GM23338 (cell line): ENCODE measurements at regions not wholly inside any gene's neighbourhood (a gene's known extent, or its start where the extent isn't known, plus 50 kb on each side); places are given as distances from the start of the nearest gene placed in this dataset.

Experiments
- ATAC-seq: fragments of 200-7000 bp; cut with Tn5 transposase; 3 replicates; pipeline ENCODE4 v1.9.1; 2020
- DNase-seq: peaks from one replicate; pipeline ENCODE4 v3.0.0-alpha.2; 2015; ENCODE audit warnings: low spot score
- H2AFZ ChIP-seq: fragments of 200-600 bp; sonication (generic); 2 replicates; pipeline ENCODE4 v1.8.0; 2016; ENCODE audit warnings: antibody characterized with exemption, mild to moderate bottlenecking, moderate library complexity
- H3F3A ChIP-seq: fragments of 200-600 bp; sonication (generic); replicated peaks from 2 replicates; pipeline ENCODE4 v1.8.0; 2017; ENCODE audit warnings: antibody characterized with exemption, mixed run types, low read depth
- H3K27ac ChIP-seq: fragments of 200-600 bp; sonication (generic); 2 replicates; pipeline ENCODE4 v1.6.1; 2016; ENCODE audit warnings: low read depth
- H3K27me3 ChIP-seq: fragments of 200-600 bp; sonication (generic); 2 replicates; pipeline ENCODE4 v1.8.0; 2016; ENCODE audit warnings: mild to moderate bottlenecking, mixed run types, moderate library complexity; ENCODE audit not compliant: insufficient read depth
- H3K36me3 ChIP-seq: fragments of 200-600 bp; sonication (generic); 2 replicates; pipeline ENCODE4 v1.8.0; 2016; ENCODE audit warnings: mild to moderate bottlenecking; ENCODE audit not compliant: insufficient read depth
- H3K4me1 ChIP-seq: fragments of 200-600 bp; sonication (generic); 2 replicates; pipeline ENCODE4 v1.8.0; 2016; ENCODE audit warnings: mild to moderate bottlenecking, moderate library complexity; ENCODE audit not compliant: insufficient read depth
- H3K4me2 ChIP-seq: fragments of 200-600 bp; sonication (generic); 2 replicates; pipeline ENCODE4 v1.7.1; 2017; ENCODE audit warnings: mixed run types
- H3K4me3 ChIP-seq: fragments of 200-600 bp; sonication (generic); 2 replicates; pipeline ENCODE4 v1.6.1; 2016; ENCODE audit warnings: mixed run types
- H3K79me2 ChIP-seq: fragments of 200-600 bp; sonication (generic); replicated peaks from 2 replicates; pipeline ENCODE4 v1.8.0; 2017; ENCODE audit warnings: mild to moderate bottlenecking; ENCODE audit not compliant: insufficient read depth
- H3K9me2 ChIP-seq: fragments of 200-600 bp; sonication (generic); 2 replicates; pipeline ENCODE4 v1.8.0; 2017; ENCODE audit not compliant: insufficient read depth
- H4K20me1 ChIP-seq: fragments of 200-600 bp; sonication (generic); replicated peaks from 2 replicates; pipeline ENCODE4 v1.8.0; 2017; ENCODE audit warnings: mild to moderate bottlenecking; ENCODE audit not compliant: insufficient read depth
- H3K27ac Mint-ChIP-seq: 2 replicates; pipeline ENCODE4 v1.8.0; 2020; ENCODE audit warnings: inconsistent platforms, mild to moderate bottlenecking, moderate library complexity, mixed read lengths
- H3K27me3 Mint-ChIP-seq: 3 replicates; pipeline ENCODE4 v1.8.0; 2022; ENCODE audit warnings: low read depth, mild to moderate bottlenecking, moderate library complexity, mixed read lengths, inconsistent platforms; ENCODE audit not compliant: insufficient read depth, poor library complexity
- H3K36me3 Mint-ChIP-seq: 3 replicates; pipeline ENCODE4 v1.8.0; 2021; ENCODE audit warnings: low read depth, mild to moderate bottlenecking, inconsistent platforms, moderate library complexity, mixed read lengths
- H3K4me1 Mint-ChIP-seq: 3 replicates; pipeline ENCODE4 v1.8.0; 2020; ENCODE audit warnings: mild to moderate bottlenecking, inconsistent platforms, mixed read lengths
- H3K4me3 Mint-ChIP-seq: 3 replicates; pipeline ENCODE4 v1.8.0; 2021; ENCODE audit warnings: moderate library complexity, mild to moderate bottlenecking, inconsistent platforms, mixed read lengths
- H3K9me3 Mint-ChIP-seq: 3 replicates; pipeline ENCODE4 v1.8.0; 2020; ENCODE audit warnings: moderate library complexity, mild to moderate bottlenecking, inconsistent platforms, mixed read lengths
- CREB1 ChIP-seq: fragments of 250-450 bp; sonication (Bioruptor Pico); IDR thresholded peaks from 2 replicates; pipeline ENCODE4 v1.5.0; 2020; ENCODE audit warnings: low read depth, mild to moderate bottlenecking, moderate library complexity
- CTCF ChIP-seq, 2 experiments: fragments of 200-600 bp in 1 of 2; sonication (generic) in 1 of 2; conservative IDR thresholded peaks; 2 replicates each; pipeline versions ENCODE4 v1.5.1 to v1.6.1; 2016 to 2017; ENCODE audit warnings: antibody characterized with exemption in 2 of 2, low read depth in 2 of 2, mild to moderate bottlenecking in 2 of 2, moderate library complexity in 1 of 2
- ETS1 ChIP-seq: IDR thresholded peaks from 2 replicates; pipeline ENCODE4 v1.6.1; 2016; ENCODE audit warnings: antibody characterized with exemption
- EZH2 ChIP-seq: fragments of 200-600 bp; sonication (generic); IDR thresholded peaks from one replicate; pipeline ENCODE4 v1.8.0; 2017; ENCODE audit warnings: antibody characterized with exemption, mild to moderate bottlenecking, low read depth; ENCODE audit not compliant: unreplicated experiment
- EZH2phosphoT487 ChIP-seq: fragments of 200-600 bp; sonication (generic); IDR thresholded peaks from one replicate; pipeline ENCODE4 v1.8.1; 2018; ENCODE audit warnings: antibody characterized with exemption; ENCODE audit not compliant: unreplicated experiment
- JUNB ChIP-seq: IDR thresholded peaks from one replicate; pipeline ENCODE4 v1.6.1; 2016; ENCODE audit warnings: antibody characterized with exemption; ENCODE audit not compliant: unreplicated experiment
- NANOG ChIP-seq: IDR thresholded peaks from 2 replicates; pipeline ENCODE4 v1.6.1; 2016; ENCODE audit warnings: antibody characterized with exemption, borderline replicate concordance
- REST ChIP-seq: IDR thresholded peaks from one replicate; pipeline ENCODE4 v1.6.1; 2018; ENCODE audit warnings: antibody characterized with exemption; ENCODE audit not compliant: unreplicated experiment
- ZNF114 ChIP-seq: fragments of 250-450 bp; sonication (Bioruptor Pico); IDR thresholded peaks from 2 replicates; pipeline ENCODE4 v1.5.0; 2020; ENCODE audit warnings: mild to moderate bottlenecking, moderate library complexity
- ZNF331 ChIP-seq: fragments of 250-450 bp; sonication (Bioruptor Pico); IDR thresholded peaks from 2 replicates; pipeline ENCODE4 v1.5.0; 2020; ENCODE audit warnings: low read depth, mild to moderate bottlenecking, moderate library complexity
- ZNF462 ChIP-seq: fragments of 250-450 bp; sonication (Bioruptor Pico); IDR thresholded peaks from 2 replicates; pipeline ENCODE4 v1.5.0; 2020; ENCODE audit warnings: mild to moderate bottlenecking, moderate library complexity

- TF ChIP-seq REST, result no peak
- no peak for TF ChIP-seq JUNB
- TF ChIP-seq ZNF462, result no peak
- TF ChIP-seq EZH2, result no peak
These were observed 415.9 kb upstream of the SLC8A1 start (continued) for GRCh38 chr2:40867829-40868228.

- H4K20me1 ChIP-seq, result no peaks in the 10 kb centered on the region
- H3K9me2 ChIP-seq, result no peaks in the 10 kb centered on the region
- no peaks in the 10 kb centered on the region; the same call in 2 of the 3 replicates for H3K4me1 Mint-ChIP-seq
- H3F3A ChIP-seq, result no peaks in the 10 kb centered on the region
- H3K9me3 Mint-ChIP-seq, result no peaks in the 10 kb centered on the region
- DNase-seq (no peak), ATAC-seq (no peak)
- no peaks in the 10 kb centered on the region for H3K36me3 ChIP-seq
- H3K4me3 Mint-ChIP-seq, result no peak overlapping the region
- no peaks in the 10 kb centered on the region for H3K4me1 ChIP-seq
- H3K4me3 ChIP-seq, result no peak overlapping the region
- H3K36me3 Mint-ChIP-seq, result no peaks in the 10 kb centered on the region
- H3K27ac ChIP-seq, result no peak overlapping the region
- H3K27me3 Mint-ChIP-seq, result no peaks in the 10 kb centered on the region
- peak overlapping the region; percentile 37 for H3K27ac Mint-ChIP-seq
- H3K79me2 ChIP-seq, result no peaks in the 10 kb centered on the region
- H3K27me3 ChIP-seq, result no peaks in the 10 kb centered on the region
- no peak overlapping the region for H2AFZ ChIP-seq
- H3K4me2 ChIP-seq, result no peak overlapping the region
- TF ChIP-seq ZNF114 (no peak), CREB1 (CRISPR knock-in tag) (no peak), NANOG (no peak), ETS1 (no peak), CTCF (conservative IDR thresholded peaks at IDR 0.05; ENCODE audit: low read depth in 2 of 2) (no peak), EZH2phosphoT487 (no peak), ZNF331 (CRISPR knock-in tag) (no peak)
These were observed 420.7 kb upstream of the SLC8A1 start for GRCh38 chr2:40872580-40872979.
